ENCODE measurements at regions not wholly inside any gene's neighbourhood (a gene's known extent, or its start where the extent isn't known, plus 50 kb on each side); places are given as distances from the start of the nearest gene placed in this dataset.

DNA sequence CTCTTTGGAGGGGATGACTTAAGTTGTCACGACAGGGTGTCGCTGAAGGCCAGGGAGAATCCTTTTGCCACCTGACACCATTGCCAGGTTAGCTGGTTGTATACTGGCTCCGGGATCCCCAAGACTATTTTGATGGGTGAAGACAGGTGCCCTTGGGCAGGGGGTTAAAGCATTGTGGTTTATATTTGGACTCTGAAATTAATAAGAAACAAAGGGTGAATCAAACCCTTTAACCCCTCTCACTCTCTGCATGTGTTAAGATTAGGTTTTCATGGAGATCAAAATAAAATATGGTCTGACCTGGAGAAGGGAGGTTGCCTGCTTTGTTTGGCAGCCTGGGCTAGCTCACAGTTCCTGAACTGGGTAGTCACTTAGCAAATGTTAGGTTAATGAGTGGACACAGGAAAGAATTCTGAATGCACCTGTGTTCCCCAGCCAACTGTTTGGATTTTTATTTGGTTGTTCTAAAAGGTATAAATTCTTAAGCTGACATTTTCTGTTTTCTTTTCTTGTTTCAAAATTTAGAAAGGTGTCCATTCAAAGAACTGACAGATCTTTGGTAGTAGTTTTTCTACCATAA lies 301.7 kb downstream of the KCNS3 start:
- TF ChIP-seq, protein P1, sequence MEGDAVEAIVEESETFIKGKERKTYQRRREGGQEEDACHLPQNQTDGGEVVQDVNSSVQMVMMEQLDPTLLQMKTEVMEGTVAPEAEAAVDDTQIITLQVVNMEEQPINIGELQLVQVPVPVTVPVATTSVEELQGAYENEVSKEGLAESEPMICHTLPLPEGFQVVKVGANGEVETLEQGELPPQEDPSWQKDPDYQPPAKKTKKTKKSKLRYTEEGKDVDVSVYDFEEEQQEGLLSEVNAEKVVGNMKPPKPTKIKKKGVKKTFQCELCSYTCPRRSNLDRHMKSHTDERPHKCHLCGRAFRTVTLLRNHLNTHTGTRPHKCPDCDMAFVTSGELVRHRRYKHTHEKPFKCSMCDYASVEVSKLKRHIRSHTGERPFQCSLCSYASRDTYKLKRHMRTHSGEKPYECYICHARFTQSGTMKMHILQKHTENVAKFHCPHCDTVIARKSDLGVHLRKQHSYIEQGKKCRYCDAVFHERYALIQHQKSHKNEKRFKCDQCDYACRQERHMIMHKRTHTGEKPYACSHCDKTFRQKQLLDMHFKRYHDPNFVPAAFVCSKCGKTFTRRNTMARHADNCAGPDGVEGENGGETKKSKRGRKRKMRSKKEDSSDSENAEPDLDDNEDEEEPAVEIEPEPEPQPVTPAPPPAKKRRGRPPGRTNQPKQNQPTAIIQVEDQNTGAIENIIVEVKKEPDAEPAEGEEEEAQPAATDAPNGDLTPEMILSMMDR (IDR thresholded peaks at IDR 0.05): no peak
- no peak for TF ChIP-seq POLR2A (IDR thresholded peaks at IDR 0.05)
